Left lobe of liver (tissue), 2 donors: ENCODE measurements at regions not wholly inside any gene's neighbourhood (a gene's known extent, or its start where the extent isn't known, plus 50 kb on each side); places are given as distances from the start of the nearest gene placed in this dataset.

Source experiments
- ATAC-seq: fragments of 200-7000 bp; cut with Tn5 transposase; one replicate; pipeline ENCODE4 v1.9.1; 2020; ENCODE audit warnings: mild to moderate bottlenecking, moderate library complexity
- DNase-seq: peaks from one replicate; pipeline ENCODE4 v3.0.0-alpha.2; 2020; ENCODE audit warnings: low spot score
- donor health status: DM: no; HTN: no; CAD: no; lungs with moderate emphysema.
- donor health status: DM: no; HTN: yes; CAD: no.

DNA sequence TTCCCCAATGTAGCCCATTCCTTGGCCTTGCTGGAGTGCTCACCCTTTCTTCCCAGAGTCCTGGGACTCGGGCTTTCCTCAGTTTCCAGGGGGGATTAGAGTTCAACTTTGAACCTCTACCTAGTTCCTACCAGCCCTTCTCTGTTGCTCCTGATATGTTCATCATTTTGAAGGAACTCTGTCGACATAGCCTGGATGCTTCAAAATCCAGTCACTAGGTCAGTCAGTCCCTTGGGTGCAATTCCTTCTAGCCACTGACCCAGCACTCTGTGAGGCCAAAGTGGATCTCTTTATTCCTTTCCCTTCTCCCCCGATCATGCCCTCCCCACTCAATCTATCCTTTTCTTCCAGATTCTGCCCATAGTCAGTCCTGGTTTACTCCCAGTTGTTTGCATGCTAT lies 72.3 kb upstream of the TMCC3 start:
- DNase-seq (no peak), ATAC-seq (no peak)

DNA sequence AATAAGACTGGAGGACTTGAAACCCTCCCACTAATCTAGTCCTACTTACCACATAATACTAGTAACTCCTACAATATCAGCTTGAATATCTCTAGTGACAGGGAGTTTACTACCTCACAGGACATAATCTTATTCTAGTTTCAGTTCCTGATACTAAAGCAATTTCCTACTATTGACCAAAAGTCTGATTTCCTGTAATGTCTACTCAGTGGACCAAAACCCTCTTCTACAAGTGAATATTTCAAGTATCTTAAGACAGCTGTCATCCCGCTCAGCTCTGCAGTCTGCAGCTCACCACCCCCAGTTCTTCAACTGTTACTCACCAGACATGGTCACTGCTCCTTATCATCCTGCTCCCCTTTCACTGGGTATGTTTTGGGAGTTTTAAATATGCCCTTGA lies 70.8 kb upstream of the TMCC3 start:
- ATAC-seq: no peak
- no peak for DNase-seq

DNA sequence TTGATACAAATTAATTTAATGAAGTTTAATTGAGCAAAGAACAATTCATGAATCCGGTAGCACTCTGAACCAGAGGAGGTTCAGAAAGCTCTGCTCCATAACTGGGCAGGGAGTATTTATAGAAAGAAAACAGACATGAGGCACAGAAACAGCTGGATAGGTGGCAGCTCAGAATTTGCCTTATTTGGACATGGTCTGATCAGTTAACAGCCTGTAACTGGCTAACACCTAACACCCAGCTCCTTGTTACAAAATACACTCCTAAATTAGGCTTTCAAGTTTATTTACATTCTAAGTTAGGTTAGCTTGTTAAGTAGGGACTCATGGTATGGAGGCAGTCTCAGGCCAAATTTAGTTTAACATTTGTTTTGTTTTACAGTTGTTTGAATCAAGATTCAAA lies 67.8 kb upstream of the TMCC3 start:
- DNase-seq (no peak), ATAC-seq (no peak)

DNA sequence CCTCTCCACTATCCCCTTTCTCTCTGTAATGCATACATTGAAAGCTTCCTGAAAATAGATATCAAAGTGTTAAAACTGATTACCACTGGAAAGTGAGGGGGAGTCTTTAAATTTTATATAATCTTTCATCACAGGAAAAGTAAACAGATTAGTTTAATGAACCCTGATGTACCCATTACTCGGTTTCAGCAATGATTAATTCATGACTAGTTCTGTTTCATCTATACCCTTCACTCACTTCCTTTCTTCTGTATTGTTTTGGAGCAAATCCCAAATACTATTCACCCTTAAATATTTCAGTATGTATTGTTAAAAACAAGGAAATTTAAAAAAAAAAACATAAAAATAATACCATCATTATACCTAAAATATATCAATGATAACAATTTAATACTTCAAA lies 67.3 kb upstream of the TMCC3 start:
- no peak for DNase-seq
- ATAC-seq: no peak

DNA sequence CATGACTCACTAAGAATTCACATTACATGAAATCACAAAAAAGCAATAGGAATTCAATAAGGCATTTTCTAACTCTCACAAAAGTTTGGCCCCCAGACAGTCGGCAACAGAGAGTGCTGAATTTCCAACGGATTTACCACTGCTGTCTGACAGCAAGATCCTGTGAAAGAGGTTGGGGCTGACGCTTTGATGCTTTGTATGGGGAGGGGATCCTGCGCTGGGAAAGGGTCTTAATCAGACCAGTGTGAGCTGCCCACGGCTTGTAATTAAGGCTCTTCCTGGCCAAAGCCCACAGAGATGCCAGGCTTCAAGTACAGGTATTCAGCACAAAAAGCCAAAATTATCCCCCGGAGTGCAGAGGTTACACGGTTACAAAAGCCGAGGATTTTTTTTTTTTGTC lies 66.8 kb upstream of the TMCC3 start:
- DNase-seq (no peak), ATAC-seq (no peak)

DNA sequence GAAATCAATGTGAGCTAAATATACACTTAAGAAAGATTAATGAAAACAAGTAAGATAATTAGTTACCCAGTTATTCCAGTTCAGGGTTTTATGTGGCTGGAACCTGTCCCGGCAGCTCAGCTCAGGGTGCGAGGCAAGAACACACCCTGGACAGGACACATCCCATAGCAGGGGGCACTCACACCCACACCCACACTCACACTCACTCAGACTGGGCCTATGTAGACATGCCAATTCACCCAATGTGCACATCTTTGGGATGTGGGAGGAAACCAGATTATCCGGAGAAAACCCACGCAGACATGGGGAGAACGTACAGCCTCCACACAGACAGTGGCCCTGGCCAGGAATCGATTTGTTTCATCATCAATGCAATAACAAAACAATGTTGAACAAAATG lies 66.0 kb upstream of the TMCC3 start:
- no peak for ATAC-seq
- DNase-seq: no peak

DNA sequence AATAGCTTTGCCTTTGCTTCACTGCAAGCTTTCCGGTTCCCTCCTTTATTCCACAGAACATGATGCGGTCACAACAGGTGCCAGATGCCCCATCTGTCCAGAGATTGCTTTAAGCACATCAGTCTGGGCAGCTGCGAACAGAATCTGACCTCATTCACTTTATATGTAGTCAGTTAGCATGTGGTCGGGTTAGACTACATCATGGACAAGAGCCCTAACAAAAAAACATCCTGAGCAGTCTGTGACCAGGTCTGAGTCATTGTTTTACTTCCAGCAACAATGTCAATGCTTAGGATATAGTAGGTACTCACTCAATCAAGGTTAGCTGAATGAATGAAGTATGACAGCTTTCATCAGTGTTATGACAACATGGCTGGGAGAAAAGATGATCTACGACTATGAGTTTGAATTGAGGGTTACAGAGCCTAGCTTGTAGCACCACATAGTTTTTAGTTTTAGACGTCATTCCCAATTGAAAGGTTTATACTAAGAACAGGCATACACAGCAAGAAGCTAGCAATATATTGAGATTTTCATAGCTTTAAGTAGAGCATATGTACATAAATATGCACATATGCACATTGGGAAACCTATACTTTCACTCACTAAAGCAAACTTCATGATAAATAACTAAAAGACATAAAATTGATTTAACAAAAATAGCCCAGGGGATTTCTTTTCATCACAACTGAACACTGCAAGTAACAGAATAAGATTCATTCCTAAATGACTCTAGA lies 64.2 kb upstream of the TMCC3 start:
- DNase-seq (no peak), ATAC-seq (no peak)

DNA sequence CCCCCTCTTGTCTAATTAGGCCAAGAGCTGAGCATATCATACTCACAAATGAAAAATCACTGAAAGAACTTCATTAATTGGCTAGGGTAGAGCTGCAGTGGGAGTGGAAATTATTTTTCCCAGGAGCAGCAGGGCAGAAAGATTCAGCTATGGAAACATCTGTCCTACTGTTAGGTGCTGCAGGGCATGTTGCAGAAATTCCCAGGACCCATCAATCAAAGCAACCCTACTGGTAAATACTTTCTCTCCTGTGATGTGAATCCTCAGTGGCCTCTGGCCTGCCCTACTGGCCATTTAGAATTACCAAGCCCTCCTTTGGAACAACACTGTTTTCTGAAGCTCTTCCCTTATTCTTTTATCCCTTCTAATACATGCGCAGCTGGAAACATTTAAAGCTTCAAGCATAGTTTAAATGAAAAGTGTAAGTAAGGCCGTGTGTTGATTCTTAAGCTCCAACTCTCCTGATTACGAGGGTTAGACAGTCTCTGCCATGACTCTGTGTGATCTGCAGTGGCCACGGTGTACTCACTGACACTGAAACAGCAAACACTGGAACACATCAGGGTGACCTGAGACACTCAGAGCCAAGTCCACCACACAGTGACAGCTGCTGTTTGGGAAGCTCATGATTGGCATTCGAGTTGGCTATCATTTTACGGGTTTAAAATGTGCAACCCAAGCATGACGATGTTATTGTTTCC lies 62.6 kb upstream of the TMCC3 start:
- ATAC-seq: peak; percentile 98

DNA sequence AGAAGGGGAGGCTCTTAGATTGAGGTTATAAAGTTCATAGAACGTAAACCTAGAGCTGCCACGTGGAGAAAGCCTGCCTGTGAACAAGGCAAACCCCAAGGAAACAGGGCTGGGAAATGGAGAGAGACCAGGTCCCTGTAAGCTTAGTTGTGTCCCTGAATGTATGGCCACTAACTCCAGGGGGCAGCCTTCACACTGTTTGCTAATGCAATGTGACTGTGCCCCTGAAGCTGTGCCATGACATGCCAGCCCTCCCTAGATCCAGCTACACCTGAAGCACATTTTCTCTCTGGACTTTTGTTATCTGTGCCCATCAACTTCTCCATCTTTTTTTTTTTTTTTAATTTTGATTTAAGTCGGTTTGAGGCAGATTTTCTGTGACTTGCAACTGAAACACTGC lies 60.6 kb upstream of the TMCC3 start:
- no peak for DNase-seq

More for the DNA sequence above, 62.6 kb upstream of the TMCC3 start:
- peak; percentile 64 for DNase-seq

DNA sequence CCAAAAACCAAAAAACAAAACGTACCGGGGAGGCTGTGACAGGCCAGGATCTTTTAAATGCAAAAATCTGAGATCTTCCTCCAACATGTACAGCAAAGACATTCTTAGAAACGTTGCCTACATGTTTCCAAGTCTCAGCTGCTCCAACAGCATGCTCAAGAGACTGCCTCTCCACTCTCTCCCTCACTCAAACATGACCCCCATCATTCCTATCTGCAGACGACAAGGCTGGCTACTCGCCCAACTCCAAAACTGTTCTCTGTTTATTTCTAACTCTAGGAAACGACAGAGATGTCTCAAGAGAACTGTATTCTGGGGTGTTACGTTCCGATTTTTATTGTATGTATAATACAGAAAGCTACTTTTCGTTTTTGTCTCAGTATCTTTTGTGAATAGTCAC lies 57.5 kb upstream of the TMCC3 start:
- DNase-seq (no peak), ATAC-seq (no peak)

More for the DNA sequence above, 60.6 kb upstream of the TMCC3 start:
- ATAC-seq: peak; percentile 20

DNA sequence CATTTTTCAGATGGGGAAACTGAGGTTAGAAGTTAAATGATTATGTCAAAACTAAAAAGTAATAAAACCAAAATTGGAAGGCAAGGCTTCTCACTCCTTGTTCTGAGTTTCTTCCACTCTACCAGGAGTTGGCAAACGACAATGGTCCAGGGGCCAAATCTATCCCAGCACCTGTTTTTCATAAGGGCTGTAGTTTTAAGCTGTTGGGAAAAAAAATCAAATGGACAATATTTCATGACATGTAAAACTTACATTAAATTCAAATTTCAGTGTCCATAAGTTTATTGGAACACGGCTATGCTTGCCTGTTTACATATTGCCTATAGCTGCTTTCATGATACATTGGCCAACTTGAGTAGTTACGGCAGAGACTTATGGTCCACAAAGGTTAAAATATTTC lies 56.7 kb upstream of the TMCC3 start:
- ATAC-seq: no peak
- DNase-seq: no peak

DNA sequence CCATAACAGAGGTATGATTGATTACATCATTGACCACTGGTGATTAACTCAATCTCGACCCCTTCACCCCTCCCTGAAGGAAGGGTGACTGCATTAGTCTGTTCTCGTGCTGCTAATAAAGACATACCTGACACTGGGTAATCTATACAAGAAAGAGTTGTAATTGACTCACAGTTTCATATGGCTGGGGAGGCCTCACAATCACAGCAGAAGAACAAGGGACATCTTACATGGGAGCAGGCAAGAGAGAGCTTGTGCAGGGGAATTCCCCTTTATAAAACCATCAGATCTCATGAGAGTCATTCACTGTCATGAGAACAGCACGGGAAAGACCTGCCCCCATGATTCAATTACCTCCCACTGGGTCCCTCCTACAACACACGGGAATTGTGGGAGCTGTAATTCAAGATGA lies 55.9 kb upstream of the TMCC3 start:
- no peak for DNase-seq
- ATAC-seq: no peak

DNA sequence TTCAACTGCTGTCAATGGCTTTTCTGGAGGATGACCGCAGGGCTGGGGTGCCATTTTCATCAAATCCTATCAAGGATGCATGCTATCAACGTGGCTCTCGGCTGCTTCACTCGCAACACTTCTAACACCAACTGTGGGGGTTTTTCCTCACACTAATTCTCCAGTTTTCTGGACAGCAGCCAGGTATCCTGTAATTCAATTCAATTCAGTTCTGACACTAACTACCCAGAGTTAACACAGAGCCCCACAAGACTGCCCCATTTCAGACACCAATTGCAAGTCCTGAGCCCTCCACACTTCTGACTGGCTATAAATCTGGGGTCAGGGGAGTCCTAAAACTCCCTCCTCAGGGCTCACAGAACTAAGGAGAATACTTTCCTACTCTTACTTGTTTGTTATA lies 55.3 kb upstream of the TMCC3 start:
- ATAC-seq (no peak), DNase-seq (no peak)

DNA sequence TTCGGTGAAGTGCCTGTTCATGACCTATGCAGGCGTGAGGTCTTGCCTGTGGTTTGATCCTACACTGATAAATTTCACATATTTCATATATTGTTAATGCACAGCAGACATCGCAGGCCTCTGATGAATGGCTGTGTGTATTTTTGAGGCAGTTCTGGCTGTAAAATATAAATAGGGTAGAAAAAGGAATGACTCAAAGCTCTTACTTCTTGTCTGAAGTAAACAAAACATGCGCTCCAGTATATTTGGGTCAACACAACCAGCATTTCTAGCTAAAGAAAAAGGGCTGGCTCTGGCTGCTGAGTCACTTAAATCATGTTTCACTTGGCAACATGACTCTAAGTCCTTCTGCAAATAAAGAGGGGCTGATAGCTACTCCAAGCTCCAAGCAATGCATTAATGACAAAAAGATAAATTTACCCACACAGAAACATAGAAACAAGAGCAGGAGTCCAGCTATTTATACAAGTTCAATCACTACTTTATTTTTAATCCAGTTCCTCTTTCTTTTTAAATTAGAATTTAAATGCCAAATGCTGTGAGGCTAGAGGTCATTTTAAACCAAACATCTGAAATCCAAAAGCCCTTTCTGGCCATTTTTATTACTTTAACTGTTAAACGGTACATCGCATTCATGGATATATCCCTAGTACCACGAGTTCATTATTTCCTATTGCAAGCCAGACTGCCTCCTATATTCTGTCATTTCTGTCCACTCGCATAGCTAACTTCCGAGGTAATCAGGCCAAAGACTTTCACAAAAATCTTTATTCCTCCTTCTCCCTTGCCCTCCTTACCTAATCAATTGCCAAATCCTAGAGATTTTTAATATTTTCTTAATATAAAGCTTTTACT lies 54.3 kb upstream of the TMCC3 start:
- peak; percentile 94 for ATAC-seq
- DNase-seq: no peak

DNA sequence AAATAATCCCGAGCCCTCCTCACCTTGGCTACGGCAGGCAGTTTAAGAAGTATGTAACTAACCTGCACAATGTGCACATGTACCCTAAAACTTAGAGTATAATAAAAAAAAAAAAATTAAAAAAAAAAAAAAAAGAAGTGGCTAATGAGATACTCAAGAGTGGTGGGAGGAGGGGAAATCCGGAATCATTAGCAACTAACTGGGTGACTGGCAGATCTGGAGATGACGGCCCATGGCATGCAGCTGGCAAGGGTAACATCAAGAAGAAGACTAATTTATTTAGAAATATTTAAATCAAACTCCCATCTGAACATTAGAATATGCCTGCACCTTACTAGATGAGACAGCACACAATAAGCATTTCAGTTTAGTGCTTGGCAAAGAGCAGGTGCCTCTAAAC lies 52.3 kb upstream of the TMCC3 start:
- ATAC-seq: no peak
- no peak for DNase-seq

DNA sequence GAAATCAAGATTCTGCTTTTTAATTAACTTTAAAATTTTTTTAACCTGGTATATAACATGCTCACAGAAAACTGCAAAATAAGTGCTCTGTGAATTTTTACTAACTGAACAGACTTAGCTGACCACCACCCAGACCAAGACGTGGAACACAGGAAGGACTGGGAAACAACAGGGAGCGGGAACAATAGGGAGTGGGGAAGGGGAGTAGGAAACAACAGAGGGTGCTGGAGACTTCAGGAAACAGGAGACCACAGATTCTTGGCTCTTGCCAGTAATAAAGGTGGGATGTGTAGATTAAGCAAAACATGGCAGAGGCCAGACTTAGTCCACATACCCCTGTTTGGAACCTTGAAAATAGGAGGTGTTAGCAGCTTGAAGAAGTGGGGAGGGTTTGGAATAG lies 51.4 kb upstream of the TMCC3 start:
- ATAC-seq (no peak), DNase-seq (no peak)

DNA sequence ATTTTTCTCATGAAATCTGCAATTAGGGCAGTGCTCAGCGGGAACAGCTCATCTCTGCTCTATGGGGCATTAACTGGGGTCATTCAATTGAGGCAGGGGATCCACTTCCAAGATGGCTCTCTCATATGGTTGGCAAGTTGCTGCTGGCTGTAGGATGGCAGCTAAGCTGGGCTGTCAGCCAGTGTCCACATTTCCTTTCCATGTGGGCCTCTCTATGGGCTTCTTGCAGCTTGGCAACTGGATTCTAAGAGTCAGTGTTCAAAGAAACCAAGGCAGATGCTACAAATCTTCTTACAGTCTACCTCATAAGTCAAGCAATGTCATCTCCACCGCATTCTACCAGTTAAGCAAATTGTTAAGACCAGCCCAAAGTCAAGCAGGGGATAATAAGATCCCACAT lies 50.3 kb upstream of the TMCC3 start:
- no peak for ATAC-seq
- no peak for DNase-seq
